HepG2 (cell line): ENCODE measurements at regions not wholly inside any gene's neighbourhood (a gene's known extent, or its start where the extent isn't known, plus 50 kb on each side); places are given as distances from the start of the nearest gene placed in this dataset.

Experiments
- MAFG ChIP-seq: sonication (generic); formaldehyde crosslinking; IDR thresholded peaks from 2 replicates; pipeline ENCODE4 v1.5.1; 2020; ENCODE audit warnings: mild to moderate bottlenecking, missing genetic modification reagents
- MTERF4 ChIP-seq: sonication (generic); formaldehyde crosslinking; IDR thresholded peaks from 2 replicates; pipeline ENCODE4 v1.8.0; 2023; ENCODE audit warnings: mild to moderate bottlenecking, missing genetic modification reagents
- ZNF180 ChIP-seq: sonication (generic); formaldehyde crosslinking; IDR thresholded peaks from 2 replicates; pipeline ENCODE4 v1.4.0; 2020; ENCODE audit warnings: low read depth, missing genetic modification reagents, borderline replicate concordance
- TF ChIP-seq, protein P1 (sequence below): sonication (generic); formaldehyde crosslinking; IDR thresholded peaks from 2 replicates; pipeline ENCODE4 v1.9.0; 2021; ENCODE audit warnings: mild to moderate bottlenecking, missing genetic modification reagents

GRCh38 chr3:64895106-64895990 is 207.5 kb upstream of the ADAMTS9 start (continued):
- TF ChIP-seq MAFG (CRISPR knock-in tag) (no peak), ZNF180 (no peak), MTERF4 (no peak)
- TF ChIP-seq, protein P1, sequence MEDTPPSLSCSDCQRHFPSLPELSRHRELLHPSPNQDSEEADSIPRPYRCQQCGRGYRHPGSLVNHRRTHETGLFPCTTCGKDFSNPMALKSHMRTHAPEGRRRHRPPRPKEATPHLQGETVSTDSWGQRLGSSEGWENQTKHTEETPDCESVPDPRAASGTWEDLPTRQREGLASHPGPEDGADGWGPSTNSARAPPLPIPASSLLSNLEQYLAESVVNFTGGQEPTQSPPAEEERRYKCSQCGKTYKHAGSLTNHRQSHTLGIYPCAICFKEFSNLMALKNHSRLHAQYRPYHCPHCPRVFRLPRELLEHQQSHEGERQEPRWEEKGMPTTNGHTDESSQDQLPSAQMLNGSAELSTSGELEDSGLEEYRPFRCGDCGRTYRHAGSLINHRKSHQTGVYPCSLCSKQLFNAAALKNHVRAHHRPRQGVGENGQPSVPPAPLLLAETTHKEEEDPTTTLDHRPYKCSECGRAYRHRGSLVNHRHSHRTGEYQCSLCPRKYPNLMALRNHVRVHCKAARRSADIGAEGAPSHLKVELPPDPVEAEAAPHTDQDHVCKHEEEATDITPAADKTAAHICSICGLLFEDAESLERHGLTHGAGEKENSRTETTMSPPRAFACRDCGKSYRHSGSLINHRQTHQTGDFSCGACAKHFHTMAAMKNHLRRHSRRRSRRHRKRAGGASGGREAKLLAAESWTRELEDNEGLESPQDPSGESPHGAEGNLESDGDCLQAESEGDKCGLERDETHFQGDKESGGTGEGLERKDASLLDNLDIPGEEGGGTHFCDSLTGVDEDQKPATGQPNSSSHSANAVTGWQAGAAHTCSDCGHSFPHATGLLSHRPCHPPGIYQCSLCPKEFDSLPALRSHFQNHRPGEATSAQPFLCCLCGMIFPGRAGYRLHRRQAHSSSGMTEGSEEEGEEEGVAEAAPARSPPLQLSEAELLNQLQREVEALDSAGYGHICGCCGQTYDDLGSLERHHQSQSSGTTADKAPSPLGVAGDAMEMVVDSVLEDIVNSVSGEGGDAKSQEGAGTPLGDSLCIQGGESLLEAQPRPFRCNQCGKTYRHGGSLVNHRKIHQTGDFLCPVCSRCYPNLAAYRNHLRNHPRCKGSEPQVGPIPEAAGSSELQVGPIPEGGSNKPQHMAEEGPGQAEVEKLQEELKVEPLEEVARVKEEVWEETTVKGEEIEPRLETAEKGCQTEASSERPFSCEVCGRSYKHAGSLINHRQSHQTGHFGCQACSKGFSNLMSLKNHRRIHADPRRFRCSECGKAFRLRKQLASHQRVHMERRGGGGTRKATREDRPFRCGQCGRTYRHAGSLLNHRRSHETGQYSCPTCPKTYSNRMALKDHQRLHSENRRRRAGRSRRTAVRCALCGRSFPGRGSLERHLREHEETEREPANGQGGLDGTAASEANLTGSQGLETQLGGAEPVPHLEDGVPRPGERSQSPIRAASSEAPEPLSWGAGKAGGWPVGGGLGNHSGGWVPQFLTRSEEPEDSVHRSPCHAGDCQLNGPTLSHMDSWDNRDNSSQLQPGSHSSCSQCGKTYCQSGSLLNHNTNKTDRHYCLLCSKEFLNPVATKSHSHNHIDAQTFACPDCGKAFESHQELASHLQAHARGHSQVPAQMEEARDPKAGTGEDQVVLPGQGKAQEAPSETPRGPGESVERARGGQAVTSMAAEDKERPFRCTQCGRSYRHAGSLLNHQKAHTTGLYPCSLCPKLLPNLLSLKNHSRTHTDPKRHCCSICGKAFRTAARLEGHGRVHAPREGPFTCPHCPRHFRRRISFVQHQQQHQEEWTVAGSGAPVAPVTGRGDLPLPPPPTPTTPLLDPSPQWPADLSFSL (CRISPR knock-in tag) = no peak
